Activated T-cell treated with anti-CD3 and anti-CD28 coated beads, Interleukin-2, amount 50 U/mL, for 24 hours (primary cell): ENCODE measurements at regions not wholly inside any gene's neighbourhood (a gene's known extent, or its start where the extent isn't known, plus 50 kb on each side); places are given as distances from the start of the nearest gene placed in this dataset.

Experiments used
- DNase-seq: peaks from one replicate; pipeline ENCODE4 v3.0.0-alpha.2; 2020
- H3K27ac Mint-ChIP-seq: 2 replicates; pipeline ENCODE4 v1.8.0; 2020; ENCODE audit warnings: mild to moderate bottlenecking, mixed read lengths
- H3K27me3 Mint-ChIP-seq: 2 replicates; pipeline ENCODE4 v1.8.0; 2020; ENCODE audit warnings: mixed read lengths
- H3K36me3 Mint-ChIP-seq: 2 replicates; pipeline ENCODE4 v1.8.0; 2020; ENCODE audit warnings: low read depth, mixed read lengths
- H3K4me1 Mint-ChIP-seq: 2 replicates; pipeline ENCODE4 v1.8.0; 2020; ENCODE audit warnings: low read depth, mixed read lengths
- H3K4me3 Mint-ChIP-seq: 2 replicates; pipeline ENCODE4 v1.8.0; 2020; ENCODE audit warnings: mild to moderate bottlenecking, moderate library complexity, mixed read lengths
- H3K9me3 Mint-ChIP-seq: 2 replicates; pipeline ENCODE4 v1.8.0; 2020; ENCODE audit warnings: mixed read lengths

DNA sequence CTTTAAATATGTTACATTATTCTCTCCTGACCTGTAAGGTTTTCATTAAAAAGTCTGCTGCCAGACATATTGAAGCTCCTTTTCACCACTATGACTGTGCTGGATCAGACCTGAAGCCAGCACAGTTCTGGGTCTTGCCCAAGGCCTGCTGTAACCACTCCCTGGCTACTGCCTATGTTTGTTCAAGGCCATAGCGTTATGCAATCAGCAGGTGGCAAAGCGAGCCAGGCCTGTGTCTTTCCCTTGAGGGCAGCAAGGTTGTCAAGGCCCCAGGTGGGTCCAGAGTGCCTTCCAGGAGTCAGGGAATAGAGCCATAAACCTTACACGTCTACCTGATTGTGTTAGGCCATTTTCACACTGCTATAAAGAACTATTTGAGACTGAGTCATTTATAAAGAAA lies 496.8 kb upstream of the PCDH9 start:
- Mint-ChIP-seq H3K36me3 (no peaks in the 10 kb centered on the region), H3K4me3 (no peak overlapping the region), H3K9me3 (peaks cover 17% of the 10 kb centered on the region), H3K4me1 (no peaks in the 10 kb centered on the region), H3K27ac (no peak overlapping the region), H3K27me3 (no peaks in the 10 kb centered on the region)
- DNase-seq, result no peak

DNA sequence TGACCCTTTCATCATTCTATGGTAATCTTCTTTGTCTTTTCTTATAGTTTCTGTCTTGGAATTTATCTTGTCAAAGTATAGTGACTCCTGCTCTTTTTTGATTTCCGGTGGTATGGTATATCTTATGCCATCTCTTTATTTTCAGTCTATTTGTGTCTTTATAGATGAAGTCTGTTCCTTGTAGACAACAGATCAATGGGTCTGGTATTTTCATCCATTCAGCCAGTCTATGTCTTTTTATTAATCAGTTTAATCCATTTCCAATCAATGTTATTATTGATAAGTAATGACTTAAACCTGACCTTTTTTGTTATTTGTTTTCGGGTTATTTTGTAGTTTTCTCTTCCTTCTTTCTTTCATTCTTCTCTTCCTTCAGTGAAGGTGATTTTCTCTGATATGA lies 495.9 kb upstream of the PCDH9 start:
- no peaks in the 10 kb centered on the region for H3K36me3 Mint-ChIP-seq
- no peaks in the 10 kb centered on the region for H3K27me3 Mint-ChIP-seq
- DNase-seq, result no peak
- H3K4me1 Mint-ChIP-seq, result no peaks in the 10 kb centered on the region
- H3K4me3 Mint-ChIP-seq, result no peak overlapping the region
- H3K9me3 Mint-ChIP-seq, result peaks cover 21% of the 10 kb centered on the region
- no peak overlapping the region for H3K27ac Mint-ChIP-seq

DNA sequence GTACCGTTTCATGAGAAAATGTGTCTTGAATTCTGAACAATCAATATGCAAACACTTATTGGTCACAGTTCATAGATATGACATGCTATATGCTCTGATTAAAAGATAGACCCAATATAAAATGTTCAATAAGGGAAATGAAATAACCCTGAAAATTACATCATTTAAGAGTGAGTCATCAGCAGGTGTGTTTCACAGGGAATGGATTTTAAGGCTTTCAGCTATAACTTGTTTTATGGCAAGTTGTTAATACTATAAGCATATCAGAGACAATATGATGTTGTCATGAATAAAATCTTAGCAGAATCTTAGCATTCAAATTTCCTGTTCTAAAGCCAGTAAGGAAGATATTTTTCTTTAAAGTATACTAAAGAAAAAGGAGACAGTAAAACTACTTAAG lies 483.4 kb upstream of the PCDH9 start:
- H3K9me3 Mint-ChIP-seq, result peaks cover 19% of the 10 kb centered on the region
- H3K27ac Mint-ChIP-seq, result no peak overlapping the region
- H3K4me1 Mint-ChIP-seq, result no peaks in the 10 kb centered on the region
- H3K4me3 Mint-ChIP-seq, result no peak overlapping the region
- no peaks in the 10 kb centered on the region for H3K36me3 Mint-ChIP-seq
- H3K27me3 Mint-ChIP-seq, result no peaks in the 10 kb centered on the region
- DNase-seq, result no peak

DNA sequence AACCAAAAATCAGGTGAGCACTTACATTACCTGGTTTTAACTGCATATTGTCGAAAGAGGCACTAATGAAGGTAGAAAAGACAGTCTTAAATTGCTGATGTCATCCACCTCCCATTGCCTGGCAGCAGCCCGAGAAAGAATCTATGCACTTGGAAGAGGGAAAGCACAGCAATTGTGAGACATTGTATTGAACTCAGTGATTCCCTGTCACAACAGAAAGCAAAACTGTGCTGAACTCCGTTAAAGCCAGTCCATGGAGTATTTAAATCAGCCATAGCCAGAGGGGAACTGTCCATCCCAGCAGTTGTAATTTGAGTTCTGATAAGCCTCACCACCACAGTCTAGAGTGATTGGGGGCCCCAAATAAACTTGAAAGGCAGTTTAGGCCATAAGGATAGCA lies 466.6 kb upstream of the PCDH9 start:
- Mint-ChIP-seq H3K4me1 (no peaks in the 10 kb centered on the region), H3K27me3 (no peaks in the 10 kb centered on the region), H3K36me3 (no peaks in the 10 kb centered on the region), H3K9me3 (peaks cover 22% of the 10 kb centered on the region), H3K27ac (no peak overlapping the region), H3K4me3 (no peak overlapping the region)
- no peak for DNase-seq

DNA sequence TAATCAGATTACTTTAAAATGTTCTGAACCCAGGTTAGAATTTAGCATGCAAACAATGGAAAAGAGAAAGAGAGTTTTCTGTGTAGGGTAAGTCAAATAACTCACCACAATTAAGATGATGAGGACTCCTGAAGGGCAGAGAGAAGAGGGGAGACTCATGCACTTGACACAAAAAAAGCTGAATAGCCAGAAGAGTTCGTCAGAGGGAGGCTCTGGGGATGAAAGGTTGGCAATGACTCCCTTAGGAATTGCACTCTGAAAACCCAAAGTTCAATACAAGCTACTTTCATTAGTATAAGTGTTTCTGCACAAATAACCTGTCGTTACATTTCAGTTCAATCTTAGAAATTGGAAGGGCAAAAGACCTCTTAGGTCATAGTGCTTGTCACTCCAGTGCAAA lies 434.4 kb upstream of the PCDH9 start:
- Mint-ChIP-seq H3K4me1 (no peaks in the 10 kb centered on the region), H3K27ac (no peak overlapping the region), H3K4me3 (no peak overlapping the region), H3K36me3 (no peaks in the 10 kb centered on the region), H3K9me3 (peaks cover 12% of the 10 kb centered on the region), H3K27me3 (no peaks in the 10 kb centered on the region)
- DNase-seq, result no peak

DNA sequence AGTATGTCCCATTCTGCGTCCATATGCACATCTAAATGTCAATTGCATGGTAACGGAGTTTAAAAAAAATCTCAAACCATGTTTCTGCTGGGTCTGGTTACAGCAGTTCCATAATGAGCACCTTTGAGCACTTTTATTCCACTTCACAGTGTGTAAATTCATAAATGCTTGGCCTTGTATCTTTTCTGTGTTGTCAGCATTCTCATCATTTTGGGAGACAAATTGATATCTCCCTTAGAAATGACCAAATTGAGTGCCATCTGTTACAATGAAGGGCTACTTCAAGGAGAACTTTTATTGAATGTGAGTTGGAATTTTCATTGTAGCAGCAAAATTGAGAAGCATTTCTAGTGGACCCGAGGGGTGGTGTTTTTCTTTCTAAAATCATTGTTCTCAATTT lies 432.9 kb upstream of the PCDH9 start:
- Mint-ChIP-seq H3K36me3 (no peaks in the 10 kb centered on the region), H3K4me1 (no peaks in the 10 kb centered on the region)

DNA sequence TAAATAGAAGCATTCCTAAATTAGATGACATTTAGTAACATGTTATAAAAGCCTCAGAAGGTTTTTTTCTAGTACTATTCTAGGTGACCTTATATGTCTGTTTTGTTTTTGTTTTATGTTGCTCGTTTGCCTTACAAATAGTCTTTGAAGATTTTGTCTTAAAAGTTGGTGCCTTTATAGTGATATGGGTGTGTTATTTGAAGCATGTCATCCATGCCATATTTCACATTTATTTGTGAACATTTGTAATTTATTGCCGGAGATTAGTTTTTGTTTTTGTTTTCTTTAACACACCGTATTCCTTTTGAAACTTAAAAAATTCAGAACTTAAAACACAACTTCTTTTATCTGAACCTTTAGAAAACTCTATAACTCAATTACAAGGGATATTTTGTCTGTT lies 422.8 kb upstream of the PCDH9 start:
- Mint-ChIP-seq H3K4me1 (no peaks in the 10 kb centered on the region), H3K27ac (no peak overlapping the region), H3K9me3 (peaks cover 10% of the 10 kb centered on the region), H3K4me3 (no peak overlapping the region), H3K27me3 (no peaks in the 10 kb centered on the region), H3K36me3 (no peaks in the 10 kb centered on the region)
- no peak for DNase-seq

More for the DNA sequence above, 432.9 kb upstream of the PCDH9 start:
- Mint-ChIP-seq H3K27me3 (no peaks in the 10 kb centered on the region), H3K27ac (no peak overlapping the region), H3K4me3 (no peak overlapping the region), H3K9me3 (peaks cover 8% of the 10 kb centered on the region)
- no peak for DNase-seq

DNA sequence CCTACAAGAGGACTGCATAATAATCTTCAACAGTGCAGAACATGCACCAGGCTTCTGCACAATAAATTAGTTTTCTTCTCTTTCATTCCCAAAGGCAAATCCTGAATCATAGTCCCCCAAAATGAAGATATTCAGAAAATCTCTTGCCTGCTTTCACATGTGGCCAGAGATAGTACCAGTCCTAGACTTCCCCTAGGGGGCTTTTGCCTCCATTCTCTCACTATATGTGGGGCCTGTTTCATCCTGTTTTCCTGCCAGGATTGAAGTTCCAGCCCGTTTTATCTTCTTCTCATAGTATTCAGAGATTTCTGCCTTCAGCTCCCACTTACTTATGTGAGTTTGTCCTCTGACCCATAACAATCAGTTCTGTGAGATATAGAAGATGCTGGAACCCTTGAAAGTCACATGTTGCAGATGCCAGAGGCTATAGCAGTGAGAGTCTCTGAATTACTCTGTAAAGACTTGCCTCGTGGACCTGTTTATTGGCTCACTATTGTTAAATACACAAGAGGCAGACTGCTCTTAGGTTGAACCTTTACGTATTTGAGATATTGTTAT lies 421.9 kb upstream of the PCDH9 start:
- no peaks in the 10 kb centered on the region for H3K4me1 Mint-ChIP-seq
- no peak overlapping the region for H3K27ac Mint-ChIP-seq
- H3K4me3 Mint-ChIP-seq, result no peak overlapping the region
- H3K27me3 Mint-ChIP-seq, result no peaks in the 10 kb centered on the region
- H3K9me3 Mint-ChIP-seq, result peaks cover 14% of the 10 kb centered on the region
- DNase-seq, result no peak
- no peaks in the 10 kb centered on the region for H3K36me3 Mint-ChIP-seq

DNA sequence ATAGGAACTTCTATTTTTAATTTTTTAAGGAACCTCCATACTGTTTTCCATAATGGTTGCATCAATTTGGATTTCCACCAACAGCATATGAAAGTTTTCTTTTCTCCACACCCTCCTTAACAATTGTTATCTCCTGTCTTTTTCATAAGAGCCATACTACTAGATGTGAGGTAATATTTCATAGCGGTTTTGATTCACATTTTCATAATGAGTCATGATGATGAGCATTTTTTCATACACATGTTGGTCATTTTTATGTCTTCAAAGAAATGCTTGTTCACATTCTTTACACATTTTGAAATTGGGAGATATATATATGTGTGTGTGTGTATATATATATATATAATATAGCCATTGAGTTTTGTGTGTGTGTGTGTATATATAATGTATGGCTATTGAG lies 420.3 kb upstream of the PCDH9 start:
- Mint-ChIP-seq H3K27ac (no peak overlapping the region), H3K4me3 (no peak overlapping the region), H3K9me3 (peaks cover 19% of the 10 kb centered on the region), H3K27me3 (no peaks in the 10 kb centered on the region), H3K4me1 (no peaks in the 10 kb centered on the region), H3K36me3 (no peaks in the 10 kb centered on the region)
- DNase-seq, result no peak

DNA sequence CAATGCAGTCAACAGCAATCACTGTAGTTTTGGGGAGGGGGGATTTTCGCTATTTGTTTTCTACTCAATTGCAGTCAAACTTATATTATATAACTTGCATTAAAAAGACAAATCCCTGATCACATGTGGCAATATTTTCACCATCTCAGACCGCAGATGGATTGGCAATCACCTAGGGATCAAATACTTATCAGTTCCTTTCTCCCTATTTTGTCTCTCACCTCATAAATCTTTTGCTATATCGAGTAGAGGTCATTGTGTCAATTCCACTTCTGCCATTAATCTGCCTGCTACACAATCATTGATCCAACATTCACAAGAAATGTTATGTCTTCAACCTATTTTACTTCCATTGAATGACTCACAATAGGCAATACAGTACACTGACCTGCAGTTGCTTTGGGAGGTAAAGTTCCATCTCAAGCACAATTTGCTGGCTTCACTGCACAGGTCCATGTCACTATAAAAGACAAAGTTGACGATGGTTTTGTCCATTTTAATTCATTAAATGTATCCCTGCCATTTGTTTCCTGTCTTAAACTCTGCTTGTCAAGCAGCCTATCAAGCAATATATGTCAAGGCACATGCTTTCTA lies 415.8 kb upstream of the PCDH9 start:
- H3K36me3 Mint-ChIP-seq, result no peaks in the 10 kb centered on the region
- H3K9me3 Mint-ChIP-seq, result peaks cover 27% of the 10 kb centered on the region
- H3K27me3 Mint-ChIP-seq, result no peaks in the 10 kb centered on the region
- no peak overlapping the region for H3K4me3 Mint-ChIP-seq
- no peak overlapping the region for H3K27ac Mint-ChIP-seq
- no peak for DNase-seq
- H3K4me1 Mint-ChIP-seq, result no peaks in the 10 kb centered on the region

DNA sequence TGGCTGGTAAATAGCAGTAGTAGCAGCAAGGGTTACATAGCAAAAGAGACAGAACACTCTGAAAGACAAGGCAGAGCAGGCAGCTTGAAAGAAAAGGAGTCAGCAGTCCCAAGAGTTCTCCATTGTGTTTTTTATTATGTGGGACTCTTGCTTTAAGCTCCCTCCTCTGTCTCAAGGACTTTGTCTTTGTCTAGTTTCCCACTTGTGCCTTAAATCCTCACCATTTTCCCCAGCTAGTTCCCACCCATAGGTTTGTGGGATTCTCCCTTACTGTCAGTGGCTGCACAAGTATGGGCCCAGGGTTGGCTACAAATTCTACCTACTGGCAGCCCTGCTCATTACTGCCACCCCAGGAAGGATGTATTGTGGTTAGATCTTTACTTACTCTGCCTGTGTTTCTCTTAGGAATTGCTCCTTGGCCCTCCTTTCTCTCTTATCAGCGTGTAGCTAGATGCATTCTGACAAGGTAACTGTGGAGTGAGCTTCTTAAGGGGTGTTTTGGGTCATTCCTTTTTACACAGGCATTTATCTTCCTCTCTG lies 413.4 kb upstream of the PCDH9 start:
- Mint-ChIP-seq H3K27ac (no peak overlapping the region), H3K9me3 (peaks cover 29% of the 10 kb centered on the region), H3K36me3 (no peaks in the 10 kb centered on the region), H3K27me3 (no peaks in the 10 kb centered on the region), H3K4me3 (no peak overlapping the region), H3K4me1 (no peaks in the 10 kb centered on the region)
- DNase-seq, result no peak

DNA sequence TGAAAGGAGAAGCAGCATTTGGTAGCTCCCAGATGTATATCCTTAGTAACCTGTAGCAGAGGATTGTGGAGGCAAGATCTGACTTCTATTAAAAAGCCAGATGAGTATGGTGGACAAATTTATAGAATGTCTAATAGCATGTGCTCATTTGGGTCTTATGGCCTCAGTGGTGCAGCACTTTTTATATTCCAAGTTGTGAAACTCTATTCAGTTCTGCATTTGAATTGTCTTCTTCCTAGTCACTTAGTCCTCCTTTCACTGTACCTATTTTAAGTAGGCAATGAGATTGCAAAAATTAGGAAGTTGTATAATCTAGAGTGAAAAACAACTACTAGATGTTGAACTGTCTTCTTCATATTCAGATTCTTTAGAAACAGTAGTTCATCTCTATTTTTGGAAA lies 412.5 kb upstream of the PCDH9 start:
- H3K36me3 Mint-ChIP-seq, result no peaks in the 10 kb centered on the region
- no peaks in the 10 kb centered on the region for H3K27me3 Mint-ChIP-seq
- no peak for DNase-seq
- no peak overlapping the region for H3K4me3 Mint-ChIP-seq
- H3K27ac Mint-ChIP-seq, result no peak overlapping the region
- H3K4me1 Mint-ChIP-seq, result no peaks in the 10 kb centered on the region
- H3K9me3 Mint-ChIP-seq, result peaks cover 29% of the 10 kb centered on the region

DNA sequence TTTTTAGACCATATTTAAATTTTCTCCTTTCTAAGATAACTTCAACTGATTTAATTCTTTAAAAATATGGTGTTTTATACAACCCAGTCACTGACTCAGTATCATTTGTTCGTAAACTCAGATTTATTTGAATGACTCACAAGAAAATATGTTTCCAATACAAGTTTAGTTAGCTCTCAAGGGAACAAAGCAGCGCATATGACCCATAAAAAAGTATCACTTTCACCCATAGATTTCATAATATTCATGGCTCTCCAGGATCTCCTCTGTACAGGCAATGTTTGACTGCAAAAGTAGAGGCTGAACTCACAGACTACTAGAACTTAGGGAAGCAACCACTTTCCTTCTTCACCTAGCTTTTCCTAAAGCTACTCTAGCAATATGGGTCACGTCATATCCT lies 405.6 kb upstream of the PCDH9 start:
- Mint-ChIP-seq H3K4me3 (no peak overlapping the region), H3K27me3 (no peaks in the 10 kb centered on the region), H3K36me3 (no peaks in the 10 kb centered on the region), H3K27ac (no peak overlapping the region), H3K4me1 (no peaks in the 10 kb centered on the region), H3K9me3 (peaks cover 15% of the 10 kb centered on the region)
- no peak for DNase-seq

DNA sequence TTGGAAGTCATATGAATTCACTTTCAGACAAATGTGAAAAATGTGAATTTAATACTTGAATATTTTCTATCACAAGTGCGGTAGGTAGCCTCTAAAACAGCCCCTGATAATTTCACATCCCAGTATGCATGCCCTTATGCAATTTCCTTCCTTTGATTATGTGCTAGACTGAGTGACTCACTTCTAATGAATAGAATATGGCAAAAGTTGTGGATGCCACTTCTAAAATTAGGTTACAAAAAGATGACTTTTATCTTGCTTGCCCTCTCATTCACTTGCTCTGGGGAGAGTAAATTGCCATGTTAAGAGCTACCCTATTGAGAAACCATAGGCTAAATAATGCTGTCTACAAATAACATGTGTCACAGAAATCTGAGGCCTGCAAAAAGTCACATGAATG lies 402.5 kb upstream of the PCDH9 start:
- Mint-ChIP-seq H3K9me3 (peaks cover 17% of the 10 kb centered on the region), H3K4me1 (no peaks in the 10 kb centered on the region)
- DNase-seq, result no peak

DNA sequence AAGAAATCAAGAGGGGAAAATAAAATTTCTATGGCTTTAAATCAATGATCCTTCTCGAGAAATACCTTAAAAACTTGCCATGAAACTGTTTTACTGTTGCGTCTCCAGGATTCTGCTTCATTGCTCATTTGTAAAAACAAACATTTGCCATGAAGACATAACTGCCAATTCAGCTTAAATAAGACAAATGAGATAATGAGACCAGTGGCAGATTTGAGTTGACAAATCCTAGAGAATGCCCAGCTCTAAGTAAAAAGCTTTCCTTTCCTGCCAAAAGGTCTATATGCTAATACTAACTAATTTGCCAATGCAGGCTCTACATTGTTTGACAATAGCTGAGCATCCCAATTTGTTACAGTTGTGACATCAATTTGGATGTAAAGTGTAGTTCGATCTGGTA lies 400.5 kb upstream of the PCDH9 start:
- H3K36me3 Mint-ChIP-seq, result no peaks in the 10 kb centered on the region
- no peaks in the 10 kb centered on the region for H3K27me3 Mint-ChIP-seq
- H3K4me3 Mint-ChIP-seq, result no peak overlapping the region
- H3K9me3 Mint-ChIP-seq, result peaks cover 16% of the 10 kb centered on the region
- no peak for DNase-seq
- no peak overlapping the region for H3K27ac Mint-ChIP-seq
- no peaks in the 10 kb centered on the region for H3K4me1 Mint-ChIP-seq

More for the DNA sequence above, 402.5 kb upstream of the PCDH9 start:
- Mint-ChIP-seq H3K27ac (no peak overlapping the region), H3K4me3 (no peak overlapping the region), H3K36me3 (no peaks in the 10 kb centered on the region), H3K27me3 (no peaks in the 10 kb centered on the region)

DNA sequence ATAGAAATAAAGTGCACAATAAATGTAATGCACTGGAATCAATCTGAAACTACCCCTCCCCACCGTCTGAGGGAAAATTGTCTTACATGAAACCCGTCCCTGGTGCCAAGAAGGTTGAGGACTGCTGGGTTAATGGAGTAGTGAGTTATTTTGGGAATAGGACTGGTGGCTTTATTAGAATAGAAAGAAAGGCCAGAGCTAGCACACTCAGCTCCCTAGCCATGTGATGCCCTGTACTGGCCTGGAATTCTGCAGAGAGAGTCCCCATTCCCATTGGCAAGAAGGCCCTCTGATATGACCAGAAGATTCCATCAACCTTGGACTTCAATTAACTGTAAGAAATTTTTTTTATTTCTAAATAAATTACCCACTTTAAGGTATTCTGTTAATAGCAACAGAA lies 393.5 kb upstream of the PCDH9 start:
- no peaks in the 10 kb centered on the region for H3K36me3 Mint-ChIP-seq
- no peak for DNase-seq
- no peak overlapping the region for H3K4me3 Mint-ChIP-seq
- H3K9me3 Mint-ChIP-seq, result peaks cover 8% of the 10 kb centered on the region
- no peak overlapping the region for H3K27ac Mint-ChIP-seq
- no peaks in the 10 kb centered on the region for H3K27me3 Mint-ChIP-seq
- H3K4me1 Mint-ChIP-seq, result no peaks in the 10 kb centered on the region
